ENCODE measurements at regions not wholly inside any gene's neighbourhood (a gene's known extent, or its start where the extent isn't known, plus 50 kb on each side); places are given as distances from the start of the nearest gene placed in this dataset.
"Not testable (repeated sequence)": the region's sequence is repeated elsewhere in the genome, so short reads cannot be mapped to it uniquely, and the experiment has no call there.

DNA sequence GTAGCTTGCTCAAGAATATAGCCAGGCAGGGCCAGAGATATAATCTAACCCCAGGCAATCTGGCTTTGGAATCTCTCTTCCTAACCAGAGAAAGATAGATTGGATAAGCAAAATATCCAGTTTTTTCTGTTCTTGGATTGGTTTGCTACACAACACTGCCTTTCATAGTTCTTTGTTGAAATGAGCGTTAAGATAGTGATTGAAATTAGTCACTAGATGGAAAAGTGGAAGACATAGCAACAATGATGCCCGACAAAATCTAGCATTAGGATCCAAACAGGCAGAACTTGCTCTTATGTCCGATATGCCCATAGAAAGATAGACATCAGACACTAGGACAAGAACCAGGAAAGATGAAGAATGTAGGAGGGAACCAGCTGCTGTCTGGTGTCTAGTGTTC, 77.3 kb upstream of the COL8A1 start (continued):
- no peak for TF ChIP-seq ZNF687 (IDR thresholded peaks at IDR 0.05)
- TF ChIP-seq MXI1 (IDR thresholded peaks at IDR 0.05; ENCODE audit: low read depth, low read length) = no peak

- no peak for ATAC-seq
- no peaks in the 10 kb centered on the region for H3K4me1 ChIP-seq (ENCODE audit: control insufficient read depth, insufficient read depth, low read length)
- no peaks in the 10 kb centered on the region for H3K79me2 ChIP-seq (ENCODE audit: control insufficient read depth, insufficient read depth, low read length)
- ChIA-PET CTCF (interaction anchor here (1.1 kb wide), 1 partner anchor 12 kb away, joined by 3 read pairs; no protein-coding TSS in a partner anchor), POLR2A (interaction anchor here (0.6 kb wide), 1 partner anchor 184 kb away, joined by 3 read pairs; no protein-coding TSS in a partner anchor), RAD21 (ENCODE audit: unreplicated experiment) (no interaction called here), SMC1A (ENCODE audit: uncharacterized antibody, unreplicated experiment) (interaction anchor here (0.7 to 1.5 kb wide), 2 partner anchors 12 to 96 kb away, joined by 3 to 4 read pairs; no protein-coding TSS in a partner anchor)
- no peaks in the 10 kb centered on the region for H4K20me1 ChIP-seq (ENCODE audit: control insufficient read depth, insufficient read depth)
- H3K4me3 ChIP-seq = no peak overlapping the region
- H3K27me3 ChIP-seq (replicated peaks in 1 of 2; ENCODE audit: control insufficient read depth in 2 of 2, insufficient read depth in 2 of 2, low read length in 1 of 2) = no peaks in the 10 kb centered on the region
- no peak overlapping the region for H3K4me2 ChIP-seq (ENCODE audit: control insufficient read depth, insufficient read depth)
- no peak overlapping the region for H2AFZ ChIP-seq (ENCODE audit: control insufficient read depth, low read depth, low read length)
- DNase-seq (ENCODE audit: low read depth, low spot score) = no peak
- in situ Hi-C loops (cut with MboI) (no loop called here), intact Hi-C loops (cut with micrococcal nuclease; ENCODE audit: unreplicated experiment) (loop anchor here (10.0 kb wide), 1 partner anchor 46 kb away; no protein-coding TSS in a partner anchor)
- BruUV-seq (replicated peaks) = no TSS peak
- FAIRE-seq = no peak
- TF ChIP-seq HDAC2 (IDR thresholded peaks at IDR 0.05) = no peak
- TF ChIP-seq, protein P1, sequence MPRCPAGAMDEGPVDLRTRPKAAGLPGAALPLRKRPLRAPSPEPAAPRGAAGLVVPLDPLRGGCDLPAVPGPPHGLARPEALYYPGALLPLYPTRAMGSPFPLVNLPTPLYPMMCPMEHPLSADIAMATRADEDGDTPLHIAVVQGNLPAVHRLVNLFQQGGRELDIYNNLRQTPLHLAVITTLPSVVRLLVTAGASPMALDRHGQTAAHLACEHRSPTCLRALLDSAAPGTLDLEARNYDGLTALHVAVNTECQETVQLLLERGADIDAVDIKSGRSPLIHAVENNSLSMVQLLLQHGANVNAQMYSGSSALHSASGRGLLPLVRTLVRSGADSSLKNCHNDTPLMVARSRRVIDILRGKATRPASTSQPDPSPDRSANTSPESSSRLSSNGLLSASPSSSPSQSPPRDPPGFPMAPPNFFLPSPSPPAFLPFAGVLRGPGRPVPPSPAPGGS (IDR thresholded peaks at IDR 0.05; ENCODE audit: borderline replicate concordance, insufficient read depth, low read depth, low read length, poor library complexity, severe bottlenecking) = no peak
- TF ChIP-seq ZBTB4 (CRISPR knock-in tag; IDR thresholded peaks at IDR 0.05) = no peak
- H3K36me3 ChIP-seq (ENCODE audit: control insufficient read depth in 2 of 2, insufficient read depth in 2 of 2, low read length in 1 of 2) = no peaks in the 10 kb centered on the region
- H3K9ac ChIP-seq (ENCODE audit: control insufficient read depth, insufficient read depth, low read length) = no peak overlapping the region
- no peak overlapping the region for H3K27ac ChIP-seq (ENCODE audit: control insufficient read depth, insufficient read depth)
- H3K9me3 ChIP-seq (replicated peaks; ENCODE audit: control insufficient read depth, insufficient read depth, low read length) = no peaks in the 10 kb centered on the region
These were observed 79.2 kb upstream of the COL8A1 start for GRCh38 chr3:99559196-99559595.

DNA sequence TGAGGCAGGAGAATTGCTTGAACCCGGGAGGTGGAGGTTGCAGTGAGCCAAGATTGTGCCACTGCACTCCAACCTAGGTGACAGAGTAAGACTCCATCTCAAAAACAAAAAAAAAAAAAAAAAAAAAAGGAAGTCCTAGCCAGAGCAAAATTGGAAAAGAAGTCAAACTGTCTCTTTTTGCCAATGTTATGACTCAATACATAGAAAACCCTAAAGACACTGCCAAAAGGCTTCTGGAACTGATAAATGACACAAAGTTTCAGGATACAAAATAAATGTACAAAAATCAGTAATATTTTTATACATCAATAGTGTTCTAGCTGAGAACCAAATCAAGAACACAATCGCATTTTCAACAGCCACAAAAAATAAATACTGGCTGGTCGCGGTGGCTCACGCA, 82.5 kb upstream of the COL8A1 start:
- POLR2A ChIA-PET; SMC1A ChIA-PET (ENCODE audit: uncharacterized antibody, unreplicated experiment); CTCF ChIA-PET; H4K20me1 ChIP-seq (ENCODE audit: control insufficient read depth, insufficient read depth); H3K4me2 ChIP-seq (ENCODE audit: control insufficient read depth, insufficient read depth); H3K9ac ChIP-seq (ENCODE audit: control insufficient read depth, insufficient read depth, low read length); H2AFZ ChIP-seq (ENCODE audit: control insufficient read depth, low read depth, low read length); ATAC-seq; in situ Hi-C loops (cut with MboI); H3K36me3 ChIP-seq (ENCODE audit: control insufficient read depth in 2 of 2, insufficient read depth in 2 of 2, low read length in 1 of 2); H3K27me3 ChIP-seq (replicated peaks in 1 of 2; ENCODE audit: control insufficient read depth in 2 of 2, insufficient read depth in 2 of 2, low read length in 1 of 2); H3K4me1 ChIP-seq (ENCODE audit: control insufficient read depth, insufficient read depth, low read length); FAIRE-seq; BruUV-seq (replicated peaks); H3K9me3 ChIP-seq (replicated peaks; ENCODE audit: control insufficient read depth, insufficient read depth, low read length); DNase-seq (ENCODE audit: low read depth, low spot score); H3K4me3 ChIP-seq; H3K79me2 ChIP-seq (ENCODE audit: control insufficient read depth, insufficient read depth, low read length); RAD21 ChIA-PET (ENCODE audit: unreplicated experiment); H3K27ac ChIP-seq (ENCODE audit: control insufficient read depth, insufficient read depth): not testable (repeated sequence)
- intact Hi-C loops (cut with micrococcal nuclease; ENCODE audit: unreplicated experiment) = loop anchor here (10.0 kb wide), 1 partner anchor 49 kb away; no protein-coding TSS in a partner anchor
- 93% methylated on average over 5 of the region's 5 CpGs for WGBS (ENCODE audit: insufficient coverage, insufficient replicate concordance, low lambda C conversion rate, missing lambda C conversion rate)
